GM20000 (cell line): ENCODE measurements at regions not wholly inside any gene's neighbourhood (a gene's known extent, or its start where the extent isn't known, plus 50 kb on each side); places are given as distances from the start of the nearest gene placed in this dataset.

Experiments
- DNase-seq: peaks from one replicate; pipeline ENCODE4 v3.0.0; 2012; ENCODE audit warnings: low spot score
- TF ChIP-seq, protein P1 (sequence below): IDR thresholded peaks from 2 replicates; pipeline ENCODE4 v1.5.1; 2012; ENCODE audit warnings: mild to moderate bottlenecking, control low read depth; ENCODE audit errors: extremely low read depth, missing control alignments

DNA sequence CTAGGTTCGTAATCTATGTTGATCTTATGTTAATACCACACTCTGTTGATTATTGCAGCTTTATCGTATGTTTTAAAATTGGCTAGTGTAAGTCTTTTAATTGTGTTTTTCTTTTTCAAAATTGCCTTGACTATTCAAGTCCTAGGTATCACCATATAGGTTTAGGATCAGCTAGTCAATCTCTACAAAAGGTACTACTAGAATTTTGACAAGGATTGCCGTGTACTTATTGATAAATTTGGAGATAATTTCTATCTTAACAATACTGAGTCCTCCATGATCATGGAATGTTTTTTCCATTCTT is 117.9 kb upstream of the PRSS3 start:
- DNase-seq = no peak
- TF ChIP-seq, protein P1, sequence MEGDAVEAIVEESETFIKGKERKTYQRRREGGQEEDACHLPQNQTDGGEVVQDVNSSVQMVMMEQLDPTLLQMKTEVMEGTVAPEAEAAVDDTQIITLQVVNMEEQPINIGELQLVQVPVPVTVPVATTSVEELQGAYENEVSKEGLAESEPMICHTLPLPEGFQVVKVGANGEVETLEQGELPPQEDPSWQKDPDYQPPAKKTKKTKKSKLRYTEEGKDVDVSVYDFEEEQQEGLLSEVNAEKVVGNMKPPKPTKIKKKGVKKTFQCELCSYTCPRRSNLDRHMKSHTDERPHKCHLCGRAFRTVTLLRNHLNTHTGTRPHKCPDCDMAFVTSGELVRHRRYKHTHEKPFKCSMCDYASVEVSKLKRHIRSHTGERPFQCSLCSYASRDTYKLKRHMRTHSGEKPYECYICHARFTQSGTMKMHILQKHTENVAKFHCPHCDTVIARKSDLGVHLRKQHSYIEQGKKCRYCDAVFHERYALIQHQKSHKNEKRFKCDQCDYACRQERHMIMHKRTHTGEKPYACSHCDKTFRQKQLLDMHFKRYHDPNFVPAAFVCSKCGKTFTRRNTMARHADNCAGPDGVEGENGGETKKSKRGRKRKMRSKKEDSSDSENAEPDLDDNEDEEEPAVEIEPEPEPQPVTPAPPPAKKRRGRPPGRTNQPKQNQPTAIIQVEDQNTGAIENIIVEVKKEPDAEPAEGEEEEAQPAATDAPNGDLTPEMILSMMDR = no peak

DNA sequence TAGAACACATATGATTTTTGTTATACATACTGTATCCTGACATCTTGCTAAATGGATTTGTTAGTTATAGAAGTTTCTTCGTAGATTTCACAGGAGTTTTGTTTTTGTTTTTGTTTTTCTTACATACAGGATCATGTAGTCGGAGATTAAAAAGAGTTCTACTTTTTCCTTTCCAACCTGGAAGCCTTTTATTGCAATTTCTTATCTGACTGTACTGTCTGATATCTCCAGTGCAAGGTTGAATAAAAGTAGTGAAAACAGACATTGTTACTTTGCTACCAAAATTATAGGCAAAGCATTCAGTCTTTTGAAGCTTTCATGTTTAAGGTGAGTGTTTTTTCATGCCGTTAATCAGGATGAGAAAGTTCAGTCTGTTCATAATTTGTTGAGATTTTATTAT is 117.4 kb upstream of the PRSS3 start:
- TF ChIP-seq, protein P1 = no peak

DNA sequence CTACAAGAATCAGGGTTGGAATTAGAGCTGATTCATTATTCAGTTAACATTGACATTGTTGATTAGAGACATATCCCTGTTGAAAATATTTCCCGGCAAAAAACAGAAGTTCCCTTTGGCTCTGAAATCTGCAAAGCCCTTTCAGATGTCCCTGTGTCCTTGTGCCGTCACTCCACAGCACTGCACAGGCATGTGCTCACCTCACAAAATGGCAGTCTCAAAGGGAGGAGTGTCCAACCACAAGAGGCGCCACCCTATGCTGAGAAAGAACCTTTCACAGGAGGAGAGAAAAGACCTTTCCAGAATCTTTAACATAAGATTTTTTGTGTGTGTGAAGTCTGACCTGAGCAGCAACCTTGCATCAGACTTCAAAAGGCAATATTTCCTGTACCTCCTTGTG is 112.8 kb upstream of the PRSS3 start:
- no peak for DNase-seq

More for the DNA sequence above, 117.4 kb upstream of the PRSS3 start:
- DNase-seq = no peak

DNA sequence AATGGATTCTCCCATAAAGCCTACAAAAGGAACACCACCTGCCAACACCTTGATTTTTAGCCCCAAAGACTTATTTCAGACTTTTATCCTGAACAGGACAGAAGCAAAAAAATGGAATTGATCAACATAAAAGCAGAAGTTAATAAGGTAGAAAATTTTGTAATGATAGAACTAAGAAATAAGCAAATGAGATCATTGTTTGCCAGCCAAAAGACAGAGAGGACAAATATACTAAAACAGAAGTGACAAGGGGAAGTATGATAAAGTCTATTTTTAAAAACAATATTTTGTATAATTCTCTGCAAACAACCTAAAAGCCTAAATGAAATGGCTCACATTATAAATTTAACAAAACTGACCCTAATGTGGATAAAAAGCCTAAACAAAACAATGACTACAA is 110.5 kb upstream of the PRSS3 start:
- no peak for DNase-seq
- TF ChIP-seq, protein P1 = no peak

More for the DNA sequence above, 112.8 kb upstream of the PRSS3 start:
- TF ChIP-seq, protein P1 = no peak

DNA sequence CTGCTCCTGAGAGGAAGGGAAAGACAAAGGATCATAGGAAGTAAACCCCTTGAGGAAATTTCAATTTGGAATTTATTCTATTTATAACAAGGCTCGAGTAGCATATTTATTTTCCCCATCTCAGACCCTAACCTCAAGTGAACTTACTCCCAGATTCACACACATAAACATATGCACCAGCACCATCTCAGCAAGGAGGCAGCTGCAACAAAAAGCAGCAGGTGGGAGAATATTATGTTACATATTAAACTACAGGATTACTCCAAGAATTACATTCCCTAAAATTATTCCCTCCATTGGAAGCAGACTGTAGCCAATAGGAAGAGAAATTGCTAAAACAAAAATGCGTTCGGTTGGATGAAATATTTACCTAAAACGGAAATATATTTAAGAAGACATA is 108.4 kb upstream of the PRSS3 start:
- TF ChIP-seq, protein P1 = no peak
- DNase-seq = no peak

DNA sequence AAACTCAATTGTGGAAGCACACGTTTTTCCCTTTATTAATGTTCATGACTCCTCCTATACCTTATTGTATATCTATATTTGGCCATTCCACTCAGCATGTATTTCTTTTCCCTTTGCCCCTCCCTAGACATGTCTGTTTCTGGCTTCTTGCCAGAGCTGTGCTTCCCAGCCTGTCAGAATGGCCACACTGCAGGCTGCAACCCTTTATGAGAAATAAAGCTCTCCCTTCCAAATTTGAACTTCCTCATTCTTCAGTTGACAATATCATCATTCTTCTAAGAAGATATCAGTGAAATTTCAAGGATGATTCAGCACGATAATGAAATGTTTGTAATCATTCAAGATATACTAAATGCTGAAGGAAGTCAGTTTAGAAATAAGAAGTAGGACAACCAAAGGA is 107.6 kb upstream of the PRSS3 start:
- TF ChIP-seq, protein P1 = no peak
- no peak for DNase-seq

DNA sequence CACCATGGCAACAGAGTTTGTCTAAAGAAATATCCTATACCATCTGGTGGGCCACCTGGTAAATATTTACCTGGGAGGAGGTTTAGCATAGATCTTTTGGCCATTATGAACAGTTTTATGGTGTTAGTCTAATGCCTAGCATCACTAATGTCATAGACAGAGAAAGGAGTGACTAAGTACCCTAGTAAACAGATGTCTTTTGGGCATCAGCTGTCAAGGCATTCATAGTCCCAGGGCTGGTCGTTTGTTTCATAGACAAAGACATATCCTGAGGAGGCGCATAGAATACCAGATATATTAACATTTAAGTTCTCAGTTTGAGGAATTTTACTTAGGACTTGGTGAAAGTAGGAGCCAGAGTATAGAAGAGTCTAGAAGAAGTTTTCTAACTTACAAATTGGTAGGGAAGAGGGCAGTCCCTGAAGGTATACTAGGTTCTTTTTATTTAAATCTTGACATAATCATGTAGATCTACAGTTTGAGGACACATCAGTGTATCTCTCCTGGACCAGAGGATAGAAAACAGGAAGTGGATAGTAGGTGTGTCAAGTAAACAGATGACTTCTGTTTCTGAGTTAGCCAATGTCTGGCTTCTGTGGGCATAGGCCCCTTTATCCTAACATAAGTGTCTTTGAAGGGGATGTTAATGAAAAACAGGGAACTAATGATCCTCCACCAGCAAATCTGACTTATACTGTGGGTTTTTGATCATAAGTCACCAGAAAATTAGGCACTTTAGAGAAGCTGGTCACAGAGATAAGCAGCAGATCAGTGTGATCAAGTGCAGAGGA is 105.0 kb upstream of the PRSS3 start:
- TF ChIP-seq, protein P1 = no peak

More for the DNA sequence above, 105.0 kb upstream of the PRSS3 start:
- DNase-seq = no peak
